ENCODE measurements at regions not wholly inside any gene's neighbourhood (a gene's known extent, or its start where the extent isn't known, plus 50 kb on each side); places are given as distances from the start of the nearest gene placed in this dataset.

DNA sequence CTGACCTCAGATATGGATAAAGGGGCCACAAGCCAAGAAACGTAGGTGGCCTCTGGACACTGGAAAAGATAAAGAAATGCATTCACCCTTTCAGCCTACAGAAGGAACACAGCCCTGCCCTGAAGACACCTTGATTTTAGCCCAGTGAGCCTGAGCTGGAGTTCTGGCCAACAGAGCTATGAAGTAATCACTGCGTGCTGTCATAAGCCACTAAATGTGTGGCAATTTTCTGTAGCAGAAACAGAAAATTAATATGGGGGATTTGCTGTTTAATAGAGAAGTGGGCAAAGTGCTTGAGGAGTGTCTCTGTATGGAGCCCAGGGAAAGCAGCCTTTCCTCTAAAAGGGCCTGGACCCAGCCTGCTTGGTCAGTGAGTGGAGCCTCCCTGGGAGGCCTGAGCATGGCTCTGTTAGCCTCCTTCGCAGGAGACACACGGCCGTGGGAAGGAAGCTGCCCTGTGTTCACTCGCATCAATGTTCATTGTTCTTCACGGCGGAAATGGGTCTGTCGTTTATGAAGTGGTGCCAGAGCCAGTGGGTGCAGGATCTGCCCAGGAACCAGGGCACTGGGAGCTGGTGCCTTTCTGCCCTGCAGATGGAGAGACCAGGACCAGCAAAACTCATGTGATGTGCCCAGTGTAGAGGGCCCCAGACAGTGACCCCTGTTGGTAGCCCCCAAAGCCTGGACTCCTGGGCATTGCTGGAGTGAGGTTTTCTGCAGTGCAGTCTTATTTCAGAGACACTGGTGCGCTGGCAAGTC, 268.9 kb downstream of the NDUFA10 start:
- POLR2A ChIA-PET, result interaction anchor here (1.2 kb wide), 1 partner anchor 16 kb away, joined by 3 read pairs; no protein-coding TSS in a partner anchor
- CTCF ChIA-PET, result interaction anchor here (0.6 kb wide), 1 partner anchor 262 kb away, joined by 4 read pairs; no protein-coding TSS in a partner anchor

DNA sequence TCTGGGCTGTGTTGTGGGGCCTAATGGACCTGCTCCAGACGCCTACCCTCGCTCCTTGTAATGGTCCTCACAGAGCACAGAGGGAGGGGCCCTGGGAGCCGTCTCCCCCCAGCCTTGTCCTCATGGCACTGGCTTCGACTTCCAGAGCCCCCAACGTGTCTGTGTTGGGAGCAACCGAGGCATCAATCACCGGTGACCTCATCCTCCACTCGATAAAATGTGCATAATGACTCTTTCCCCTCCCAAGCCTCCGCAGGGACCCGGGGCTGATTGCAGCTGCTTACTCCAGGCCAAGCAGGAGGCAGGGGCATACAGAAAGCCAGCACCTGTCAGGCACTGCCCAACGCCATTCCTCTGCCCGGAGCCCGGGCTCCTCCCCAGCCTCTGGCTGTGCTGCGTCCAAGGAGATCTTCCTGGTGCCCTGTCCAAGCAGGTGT, 271.7 kb downstream of the NDUFA10 start:
- no TSS peak for BruUV-seq (replicated peaks)

More for the DNA sequence above, 268.9 kb downstream of the NDUFA10 start:
- Mint-ChIP-seq H3K27me3 (ENCODE audit: insufficient read depth, unreplicated experiment) (peaks cover 41% of the 10 kb centered on the region), H3K4me1 (ENCODE audit: insufficient read depth, unreplicated experiment) (no peaks in the 10 kb centered on the region), H3K4me3 (ENCODE audit: unreplicated experiment) (no peak overlapping the region), H3K9me3 (ENCODE audit: unreplicated experiment) (peaks cover 15% of the 10 kb centered on the region), H3K36me3 (ENCODE audit: insufficient read depth, unreplicated experiment) (peaks cover under 1% of the 10 kb centered on the region), H3K27ac (ENCODE audit: low read depth, unreplicated experiment) (no peak overlapping the region)
- TF ChIP-seq, protein P1, sequence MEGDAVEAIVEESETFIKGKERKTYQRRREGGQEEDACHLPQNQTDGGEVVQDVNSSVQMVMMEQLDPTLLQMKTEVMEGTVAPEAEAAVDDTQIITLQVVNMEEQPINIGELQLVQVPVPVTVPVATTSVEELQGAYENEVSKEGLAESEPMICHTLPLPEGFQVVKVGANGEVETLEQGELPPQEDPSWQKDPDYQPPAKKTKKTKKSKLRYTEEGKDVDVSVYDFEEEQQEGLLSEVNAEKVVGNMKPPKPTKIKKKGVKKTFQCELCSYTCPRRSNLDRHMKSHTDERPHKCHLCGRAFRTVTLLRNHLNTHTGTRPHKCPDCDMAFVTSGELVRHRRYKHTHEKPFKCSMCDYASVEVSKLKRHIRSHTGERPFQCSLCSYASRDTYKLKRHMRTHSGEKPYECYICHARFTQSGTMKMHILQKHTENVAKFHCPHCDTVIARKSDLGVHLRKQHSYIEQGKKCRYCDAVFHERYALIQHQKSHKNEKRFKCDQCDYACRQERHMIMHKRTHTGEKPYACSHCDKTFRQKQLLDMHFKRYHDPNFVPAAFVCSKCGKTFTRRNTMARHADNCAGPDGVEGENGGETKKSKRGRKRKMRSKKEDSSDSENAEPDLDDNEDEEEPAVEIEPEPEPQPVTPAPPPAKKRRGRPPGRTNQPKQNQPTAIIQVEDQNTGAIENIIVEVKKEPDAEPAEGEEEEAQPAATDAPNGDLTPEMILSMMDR (IDR thresholded peaks at IDR 0.05; ENCODE audit: unreplicated experiment), result no peak
- intact Hi-C loops (cut with micrococcal nuclease), result no loop called here
- DNase-seq (ENCODE audit: unreplicated experiment), result no peak
- no TSS peak for BruUV-seq (replicated peaks)

DNA sequence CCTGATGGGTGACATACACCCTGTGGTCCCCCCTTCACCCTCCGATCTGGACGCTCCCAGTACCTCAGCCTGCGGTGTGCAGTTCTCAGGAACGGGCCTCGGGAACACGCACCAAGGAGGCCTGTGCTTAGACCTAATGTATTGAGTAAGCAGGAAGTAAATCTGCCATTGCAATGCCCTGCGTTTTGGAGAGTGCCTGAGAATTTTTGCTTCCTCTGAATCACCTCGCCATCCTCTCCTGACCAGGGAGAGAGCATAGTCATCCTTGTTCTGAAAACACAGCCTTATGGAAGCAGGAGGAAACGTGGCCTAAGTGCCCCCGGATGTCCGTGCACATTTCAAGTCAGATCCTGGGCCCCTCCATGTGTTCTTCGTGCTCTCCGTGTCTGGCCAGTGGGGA, 272.2 kb downstream of the NDUFA10 start:
- ChIA-PET POLR2A (no interaction called here), CTCF (no interaction called here)
- H3K27ac Mint-ChIP-seq (ENCODE audit: low read depth, unreplicated experiment), result no peak overlapping the region
- no peak for DNase-seq (ENCODE audit: unreplicated experiment)
- peaks cover 8% of the 10 kb centered on the region for H3K9me3 Mint-ChIP-seq (ENCODE audit: unreplicated experiment)
- no peak overlapping the region for H3K4me3 Mint-ChIP-seq (ENCODE audit: unreplicated experiment)
- H3K27me3 Mint-ChIP-seq (ENCODE audit: insufficient read depth, unreplicated experiment), result peaks cover 24% of the 10 kb centered on the region
- no TSS peak for BruUV-seq (replicated peaks)
- TF ChIP-seq, protein P1 (IDR thresholded peaks at IDR 0.05; ENCODE audit: unreplicated experiment), result no peak
- H3K4me1 Mint-ChIP-seq (ENCODE audit: insufficient read depth, unreplicated experiment), result no peaks in the 10 kb centered on the region
- intact Hi-C loops (cut with micrococcal nuclease), result no loop called here
- H3K36me3 Mint-ChIP-seq (ENCODE audit: insufficient read depth, unreplicated experiment), result peaks cover 6% of the 10 kb centered on the region

More for the DNA sequence above, 271.7 kb downstream of the NDUFA10 start:
- CTCF ChIA-PET, result no interaction called here
- peaks cover 6% of the 10 kb centered on the region for H3K36me3 Mint-ChIP-seq (ENCODE audit: insufficient read depth, unreplicated experiment)
- peaks cover 20% of the 10 kb centered on the region for H3K27me3 Mint-ChIP-seq (ENCODE audit: insufficient read depth, unreplicated experiment)
- POLR2A ChIA-PET, result interaction anchor here (0.8 kb wide), 1 partner anchor 14 kb away, joined by 4 read pairs; no protein-coding TSS in a partner anchor
- H3K4me3 Mint-ChIP-seq (ENCODE audit: unreplicated experiment), result no peak overlapping the region
- no peaks in the 10 kb centered on the region for H3K4me1 Mint-ChIP-seq (ENCODE audit: insufficient read depth, unreplicated experiment)
- no peak for DNase-seq (ENCODE audit: unreplicated experiment)
- no peak overlapping the region for H3K27ac Mint-ChIP-seq (ENCODE audit: low read depth, unreplicated experiment)
- intact Hi-C loops (cut with micrococcal nuclease), result no loop called here
- TF ChIP-seq, protein P1 (IDR thresholded peaks at IDR 0.05; ENCODE audit: unreplicated experiment), result no peak
- peaks cover 8% of the 10 kb centered on the region for H3K9me3 Mint-ChIP-seq (ENCODE audit: unreplicated experiment)

DNA sequence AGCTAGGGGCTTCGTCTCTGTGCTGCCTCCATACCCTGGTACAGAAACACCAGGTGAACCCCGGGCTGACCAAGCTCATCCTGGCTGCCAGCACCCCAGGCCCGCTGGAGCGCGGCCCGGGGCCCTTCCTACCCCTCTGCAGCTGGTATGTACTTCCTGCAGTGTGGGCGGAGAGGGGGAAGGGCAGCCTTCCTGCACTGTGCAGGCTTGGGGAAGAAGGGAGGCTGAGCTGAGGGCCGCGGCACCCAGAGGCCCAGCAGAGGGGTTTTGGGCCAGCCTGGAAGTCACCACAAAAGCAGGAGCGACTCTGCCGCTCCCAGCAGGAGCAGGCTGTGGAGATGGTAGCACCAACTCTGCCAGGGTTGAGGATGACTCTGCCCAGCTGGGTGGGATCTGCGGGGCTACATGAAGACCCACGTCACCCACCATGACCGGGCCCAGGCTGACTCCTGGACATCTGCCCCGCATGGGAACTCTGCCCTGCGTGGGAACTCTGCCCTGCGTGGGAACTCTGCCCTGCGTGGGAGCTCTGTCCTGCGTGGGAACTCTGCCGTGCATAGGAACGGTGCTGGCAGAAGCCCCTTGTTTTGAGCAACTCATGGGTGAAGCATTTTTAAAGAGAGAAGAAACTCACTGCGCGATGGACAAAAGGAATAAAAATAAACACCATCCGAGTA, 273.3 kb downstream of the NDUFA10 start:
- intact Hi-C loops (cut with micrococcal nuclease), result no loop called here
- TF ChIP-seq, protein P1 (IDR thresholded peaks at IDR 0.05; ENCODE audit: unreplicated experiment), result no peak
- peaks cover 35% of the 10 kb centered on the region for H3K27me3 Mint-ChIP-seq (ENCODE audit: insufficient read depth, unreplicated experiment)
- no peak for DNase-seq (ENCODE audit: unreplicated experiment)
- peaks cover 8% of the 10 kb centered on the region for H3K9me3 Mint-ChIP-seq (ENCODE audit: unreplicated experiment)
- no TSS peak for BruUV-seq (replicated peaks)
- CTCF ChIA-PET, result no interaction called here
- POLR2A ChIA-PET, result no interaction called here
- H3K27ac Mint-ChIP-seq (ENCODE audit: low read depth, unreplicated experiment), result no peak overlapping the region
- H3K4me1 Mint-ChIP-seq (ENCODE audit: insufficient read depth, unreplicated experiment), result no peaks in the 10 kb centered on the region
- no peak overlapping the region for H3K4me3 Mint-ChIP-seq (ENCODE audit: unreplicated experiment)
- H3K36me3 Mint-ChIP-seq (ENCODE audit: insufficient read depth, unreplicated experiment), result peaks cover 6% of the 10 kb centered on the region

Data from MCF 10A (cell line).